GM12873 (cell line): ENCODE measurements at regions not wholly inside any gene's neighbourhood (a gene's known extent, or its start where the extent isn't known, plus 50 kb on each side); places are given as distances from the start of the nearest gene placed in this dataset.

Experiments used
- CTCF ChIP-seq: IDR thresholded peaks from 2 replicates; pipeline ENCODE4 v1.5.1; 2012; ENCODE audit warnings: low read depth, mild to moderate bottlenecking, moderate library complexity, low read length, control low read depth; ENCODE audit not compliant: insufficient read depth; ENCODE audit errors: missing control alignments

DNA sequence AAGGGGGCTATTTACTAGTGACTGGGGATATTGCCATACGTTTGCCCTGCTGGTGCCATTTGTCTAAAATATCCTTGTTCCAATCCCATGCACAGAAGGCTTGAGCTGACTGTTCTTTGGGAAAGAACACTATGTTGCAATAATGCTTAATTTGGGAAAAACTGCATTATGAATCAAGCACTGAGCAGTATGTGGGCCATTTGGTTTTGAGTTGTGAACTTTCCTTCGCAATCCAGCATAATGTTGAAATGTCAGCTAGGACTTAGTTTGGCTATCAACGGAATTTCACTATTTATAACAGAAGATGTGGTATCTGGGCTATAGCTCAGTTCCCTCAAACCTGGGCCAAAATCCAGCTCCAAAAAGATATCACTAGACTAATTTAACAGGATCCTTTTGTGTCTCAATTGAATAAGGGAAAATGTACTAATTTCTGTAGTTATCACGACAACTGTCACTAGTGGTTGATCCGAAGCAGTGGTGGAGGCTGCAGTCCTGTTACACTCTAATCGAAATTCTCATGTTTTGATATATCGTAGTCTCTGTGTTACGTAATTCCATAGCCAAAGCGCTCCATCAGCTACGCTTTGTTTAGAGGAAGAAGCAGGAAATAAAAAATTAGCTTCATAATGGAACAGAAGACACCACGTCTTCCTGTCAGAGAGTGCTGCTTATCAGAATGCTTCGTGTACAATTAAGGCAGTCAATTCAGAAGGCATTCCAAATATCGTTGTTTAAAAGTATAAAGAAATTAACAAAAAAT is 686.8 kb upstream of the SALL3 start:
- TF ChIP-seq CTCF = no peak

DNA sequence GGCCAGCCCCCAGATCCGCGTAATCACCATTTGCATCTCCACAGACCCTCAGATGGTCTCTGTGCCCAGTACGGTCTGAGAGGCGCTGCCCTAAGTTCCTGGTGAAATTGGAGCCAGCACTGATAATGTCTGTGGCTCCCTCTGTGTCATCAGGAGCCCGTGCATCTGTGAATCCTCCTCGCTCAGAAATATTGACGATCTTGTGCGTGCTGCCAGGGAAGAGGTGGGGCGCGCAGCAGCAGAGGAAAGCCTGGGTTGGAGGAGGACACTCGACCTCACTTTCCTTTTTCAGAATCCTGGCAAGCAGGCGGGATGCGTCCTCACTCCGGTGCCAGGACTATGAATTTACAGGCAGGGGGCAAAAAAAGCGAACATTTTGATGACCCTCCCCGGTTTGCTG is 686.1 kb upstream of the SALL3 start:
- no peak for TF ChIP-seq CTCF

DNA sequence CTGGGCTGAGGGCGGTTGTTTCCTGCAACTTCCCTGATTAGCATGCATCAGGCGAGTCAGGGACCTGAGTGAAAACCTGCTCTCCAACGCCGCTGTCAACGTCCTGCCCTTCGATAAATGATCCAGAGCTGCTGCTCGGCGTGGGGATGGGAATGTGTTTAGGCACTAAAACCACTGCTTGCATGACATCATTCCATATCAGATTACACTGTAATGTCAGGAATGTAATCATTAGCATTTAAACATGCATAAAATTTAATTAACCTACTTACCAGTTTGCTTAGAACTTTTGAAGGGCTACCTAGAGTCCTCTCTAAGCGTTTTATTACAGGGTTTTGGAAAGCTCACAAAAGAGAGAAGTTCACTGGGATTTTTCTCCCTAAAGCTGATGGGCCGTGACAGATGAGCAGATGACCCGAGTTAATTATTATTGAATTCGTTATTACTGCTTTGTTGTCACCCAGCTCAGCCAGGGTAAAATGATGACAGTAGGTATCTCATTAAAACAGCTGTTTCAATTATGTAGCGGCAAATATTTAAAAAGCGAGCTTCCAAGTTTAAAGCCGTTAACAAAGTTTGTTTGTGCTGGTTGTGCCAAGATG is 685.6 kb upstream of the SALL3 start:
- no peak for TF ChIP-seq CTCF

- no peak for TF ChIP-seq CTCF
Measured at GRCh38 chr18:78295262-78295661, 684.4 kb upstream of the SALL3 start.

DNA sequence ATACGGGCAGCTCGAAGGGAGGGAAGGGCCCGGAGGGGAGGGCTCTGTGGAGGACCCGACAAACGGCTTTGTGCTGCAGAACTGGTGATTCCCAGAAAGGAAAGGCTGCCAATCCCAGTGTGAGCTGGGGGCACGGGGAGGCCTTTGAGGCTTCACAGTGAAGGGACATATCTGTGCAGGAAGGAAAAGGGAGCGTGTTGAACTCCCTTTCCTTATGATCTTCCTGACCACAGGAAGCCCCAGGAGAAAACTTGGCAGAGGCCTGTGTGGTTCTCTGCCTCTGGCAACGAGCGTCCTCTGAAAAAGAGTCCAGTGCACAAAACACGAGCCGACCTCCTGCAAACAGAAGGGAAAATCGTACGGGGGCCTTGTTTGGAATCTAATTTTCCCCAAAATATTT is 683.5 kb upstream of the SALL3 start:
- no peak for TF ChIP-seq CTCF

GRCh38 chr18:78297048-78297447 is 682.6 kb upstream of the SALL3 start:
- TF ChIP-seq CTCF = no peak

DNA sequence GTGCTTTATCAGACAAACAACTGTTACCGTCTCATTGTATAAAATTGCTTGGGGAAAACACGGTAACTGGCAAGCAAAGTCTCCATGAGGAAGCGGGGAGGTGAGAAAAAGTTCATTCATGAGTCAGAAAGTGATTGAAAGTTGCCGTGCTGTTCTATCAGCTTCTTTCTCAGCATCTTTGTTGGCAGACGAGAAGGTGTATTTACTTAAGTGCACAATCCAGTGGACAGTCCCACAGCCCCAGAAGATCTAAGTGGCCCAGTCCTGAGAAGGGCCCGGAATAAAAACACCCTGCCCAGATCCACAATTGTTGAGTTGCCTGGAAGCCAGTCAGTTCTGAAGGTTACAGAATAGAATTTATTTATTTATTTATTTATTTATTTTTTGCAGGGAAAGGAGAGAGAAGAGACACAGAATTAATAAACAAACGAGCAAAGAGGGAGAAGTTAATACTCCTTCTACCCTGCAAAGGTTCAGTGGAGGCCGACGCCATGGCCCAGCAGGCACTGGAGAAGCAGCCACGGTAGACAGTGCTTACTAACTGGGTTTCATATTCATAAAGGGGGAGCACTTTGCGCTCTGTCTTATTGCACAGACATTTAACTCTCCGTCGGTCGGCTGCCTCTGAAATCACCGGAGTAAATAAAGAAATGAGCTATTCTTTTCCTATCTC is 676.0 kb upstream of the SALL3 start:
- no peak for TF ChIP-seq CTCF
